ENCODE measurements at regions not wholly inside any gene's neighbourhood (a gene's known extent, or its start where the extent isn't known, plus 50 kb on each side); places are given as distances from the start of the nearest gene placed in this dataset.

DNA sequence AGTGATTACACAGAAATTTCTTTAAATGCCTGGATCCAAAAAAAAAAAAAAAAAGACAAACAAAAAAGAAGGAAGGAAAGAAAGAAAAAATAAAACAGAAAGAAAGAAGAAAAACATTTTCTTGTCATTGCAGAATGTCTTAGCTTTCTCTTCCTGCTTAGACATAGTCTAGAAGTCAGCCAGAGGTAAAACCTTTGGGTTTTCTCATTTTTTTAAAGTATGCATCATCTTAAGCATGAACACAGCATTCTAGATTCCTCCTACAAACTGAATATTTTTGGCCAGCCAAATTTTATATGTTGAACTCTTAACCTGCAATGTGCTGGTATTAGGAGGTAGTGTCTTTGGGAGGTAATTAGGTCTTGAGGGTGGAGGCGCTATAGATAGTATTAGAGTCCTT lies 243.9 kb downstream of the TRIB2 start:
- H2BK120ac ChIP-seq (ENCODE audit: low read depth, low read length, poor library complexity, severe bottlenecking) = no peak overlapping the region
- no peaks in the 10 kb centered on the region for H3K79me1 ChIP-seq (ENCODE audit: insufficient read depth, low read depth, low read length, poor library complexity, severe bottlenecking)
- H3K27ac Mint-ChIP-seq = no peak overlapping the region
- no peak overlapping the region for H4K8ac ChIP-seq (replicated peaks; ENCODE audit: insufficient read length, low read depth, low read length)
- H3K14ac ChIP-seq (ENCODE audit: insufficient read depth, low read length) = no peak overlapping the region
- no peak for DNase-seq
- no peak overlapping the region for H2BK15ac ChIP-seq (ENCODE audit: low read depth, low read length)
- no peaks in the 10 kb centered on the region for H4K20me1 ChIP-seq (ENCODE audit: control insufficient read depth, insufficient read depth, insufficient read length)
- H3K79me2 ChIP-seq (ENCODE audit: insufficient read depth, low read length) = no peaks in the 10 kb centered on the region
- no peak overlapping the region for H2AFZ ChIP-seq (ENCODE audit: low read length)
- H3K9me3 Mint-ChIP-seq = no peaks in the 10 kb centered on the region; a peak in 1 of 5 replicates
- no peak overlapping the region for H2AK5ac ChIP-seq (ENCODE audit: insufficient read length, low read length)
- H3K4me1 Mint-ChIP-seq = peaks cover 4 to 6% of the 10 kb centered on the region in 2 experiments; a peak in 3 of 4 replicates
- H3K4me3 Mint-ChIP-seq = no peak overlapping the region
- no peak overlapping the region for H3K4ac ChIP-seq (ENCODE audit: low read depth, low read length)
- no peaks in the 10 kb centered on the region for H3K27me3 Mint-ChIP-seq (ENCODE audit: low read depth)
- no peak overlapping the region for H3K56ac ChIP-seq (ENCODE audit: insufficient read length, low read depth, low read length)
- H2BK5ac ChIP-seq (ENCODE audit: insufficient read length, low read length) = no peak overlapping the region
- no peak overlapping the region for H3K9ac ChIP-seq (ENCODE audit: extremely low read depth, insufficient read length, low read length)
- no peak overlapping the region for H4K5ac ChIP-seq (ENCODE audit: insufficient read length, low read depth, low read length)
- no peaks in the 10 kb centered on the region for H3K27me3 ChIP-seq (ENCODE audit: insufficient read depth, low read length)
- H2BK12ac ChIP-seq (ENCODE audit: insufficient read length, low read depth, low read length) = no peak overlapping the region
- H3K36me3 Mint-ChIP-seq (ENCODE audit: insufficient read depth in 1 of 3, low read depth in 3 of 3) = no peaks in the 10 kb centered on the region
- no peaks in the 10 kb centered on the region for H3K4me1 ChIP-seq (ENCODE audit: insufficient read depth, low read length)
- H3K4me2 ChIP-seq (ENCODE audit: insufficient read depth, insufficient read length, low read length) = no peak overlapping the region
- no peak overlapping the region for H3T11ph ChIP-seq (ENCODE audit: low read length)
- H3K27ac ChIP-seq (ENCODE audit: insufficient read length, low read depth, low read length) = no peak overlapping the region
- no peak overlapping the region for H2BK20ac ChIP-seq (ENCODE audit: low read depth, low read length, poor library complexity, severe bottlenecking)
- WGBS (ENCODE audit: extremely low coverage, insufficient read length, low lambda C conversion rate) = no CpG with 5 or more reads among the region's 1 CpG
- H4K91ac ChIP-seq (ENCODE audit: insufficient read length, low read depth, low read length) = no peak overlapping the region
- H3K18ac ChIP-seq (ENCODE audit: insufficient read length, low read depth, low read length) = no peak overlapping the region
- H3K23me2 ChIP-seq (ENCODE audit: insufficient read length, low read depth, low read length, poor library complexity, severe bottlenecking) = no peaks in the 10 kb centered on the region
- TF ChIP-seq, protein P1, sequence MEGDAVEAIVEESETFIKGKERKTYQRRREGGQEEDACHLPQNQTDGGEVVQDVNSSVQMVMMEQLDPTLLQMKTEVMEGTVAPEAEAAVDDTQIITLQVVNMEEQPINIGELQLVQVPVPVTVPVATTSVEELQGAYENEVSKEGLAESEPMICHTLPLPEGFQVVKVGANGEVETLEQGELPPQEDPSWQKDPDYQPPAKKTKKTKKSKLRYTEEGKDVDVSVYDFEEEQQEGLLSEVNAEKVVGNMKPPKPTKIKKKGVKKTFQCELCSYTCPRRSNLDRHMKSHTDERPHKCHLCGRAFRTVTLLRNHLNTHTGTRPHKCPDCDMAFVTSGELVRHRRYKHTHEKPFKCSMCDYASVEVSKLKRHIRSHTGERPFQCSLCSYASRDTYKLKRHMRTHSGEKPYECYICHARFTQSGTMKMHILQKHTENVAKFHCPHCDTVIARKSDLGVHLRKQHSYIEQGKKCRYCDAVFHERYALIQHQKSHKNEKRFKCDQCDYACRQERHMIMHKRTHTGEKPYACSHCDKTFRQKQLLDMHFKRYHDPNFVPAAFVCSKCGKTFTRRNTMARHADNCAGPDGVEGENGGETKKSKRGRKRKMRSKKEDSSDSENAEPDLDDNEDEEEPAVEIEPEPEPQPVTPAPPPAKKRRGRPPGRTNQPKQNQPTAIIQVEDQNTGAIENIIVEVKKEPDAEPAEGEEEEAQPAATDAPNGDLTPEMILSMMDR (conservative IDR thresholded peaks at IDR 0.05) = no peak
- no peaks in the 10 kb centered on the region for H3K9me3 ChIP-seq (ENCODE audit: control insufficient read depth, low read depth, low read length)
- no peak overlapping the region for H3K23ac ChIP-seq (ENCODE audit: insufficient read length, low read depth, low read length)
